ENCODE measurements at regions not wholly inside any gene's neighbourhood (a gene's known extent, or its start where the extent isn't known, plus 50 kb on each side); places are given as distances from the start of the nearest gene placed in this dataset.

- Histone ChIP-seq H3K4me3 (ENCODE audit: extremely low read depth, insufficient read depth, low read length, poor library complexity, severe bottlenecking) (no peak overlapping the region), H3K9me3 (ENCODE audit: control insufficient read depth, low read length) (no peaks in the 10 kb centered on the region), H3K4me1 (ENCODE audit: control insufficient read depth, insufficient read depth, low read length, poor library complexity, severe bottlenecking) (no peaks in the 10 kb centered on the region), H3K27ac (ENCODE audit: low read depth, low read length, severe bottlenecking) (no peak overlapping the region), H3K36me3 (ENCODE audit: control insufficient read depth, insufficient read depth, low read length) (no peaks in the 10 kb centered on the region)
- WGBS, 2 experiments (ENCODE audit: insufficient coverage in 2 of 2), result 76 to 80% methylated on average over 2 of the region's 2 CpGs
These were observed 1160.2 kb upstream of the ADGRL3 start for GRCh38 chr4:60039908-60040307.

GRCh38 chr4:60042231-60042652 is 1157.9 kb upstream of the ADGRL3 start:
- no peaks in the 10 kb centered on the region for H3K4me1 ChIP-seq (ENCODE audit: control insufficient read depth, insufficient read depth, low read length, poor library complexity, severe bottlenecking)
- WGBS, 2 experiments (ENCODE audit: insufficient coverage in 2 of 2), result 91 to 95% methylated on average over 11 to 14 of the region's 15 CpGs

GRCh38 chr4:60042941-60043340 is 1157.2 kb upstream of the ADGRL3 start:
- no CpG with 5 or more reads among the region's 2 CpGs for WGBS, 2 experiments (ENCODE audit: insufficient coverage in 2 of 2)
- H3K9me3 ChIP-seq (ENCODE audit: control insufficient read depth, low read length), result no peaks in the 10 kb centered on the region
- H3K36me3 ChIP-seq (ENCODE audit: control insufficient read depth, insufficient read depth, low read length), result no peaks in the 10 kb centered on the region
- peak overlapping the region; percentile 19 for H3K27ac ChIP-seq (ENCODE audit: low read depth, low read length, severe bottlenecking)
- H3K4me1 ChIP-seq (ENCODE audit: control insufficient read depth, insufficient read depth, low read length, poor library complexity, severe bottlenecking), result no peaks in the 10 kb centered on the region
- no peak overlapping the region for H3K4me3 ChIP-seq (ENCODE audit: extremely low read depth, insufficient read depth, low read length, poor library complexity, severe bottlenecking)

More at GRCh38 chr4:60042231-60042652, 1157.9 kb upstream of the ADGRL3 start:
- no peak overlapping the region for H3K27ac ChIP-seq (ENCODE audit: low read depth, low read length, severe bottlenecking)
- no peak overlapping the region for H3K4me3 ChIP-seq (ENCODE audit: extremely low read depth, insufficient read depth, low read length, poor library complexity, severe bottlenecking)
- no peaks in the 10 kb centered on the region for H3K36me3 ChIP-seq (ENCODE audit: control insufficient read depth, insufficient read depth, low read length)
- H3K9me3 ChIP-seq (ENCODE audit: control insufficient read depth, low read length), result no peaks in the 10 kb centered on the region

- Histone ChIP-seq H3K4me1 (ENCODE audit: control insufficient read depth, insufficient read depth, low read length, poor library complexity, severe bottlenecking) (no peaks in the 10 kb centered on the region), H3K4me3 (ENCODE audit: extremely low read depth, insufficient read depth, low read length, poor library complexity, severe bottlenecking) (no peak overlapping the region), H3K36me3 (ENCODE audit: control insufficient read depth, insufficient read depth, low read length) (no peaks in the 10 kb centered on the region), H3K27ac (ENCODE audit: low read depth, low read length, severe bottlenecking) (no peak overlapping the region), H3K9me3 (ENCODE audit: control insufficient read depth, low read length) (no peaks in the 10 kb centered on the region)
These were observed 1121.1 kb upstream of the ADGRL3 start for GRCh38 chr4:60078984-60079383.

- no peaks in the 10 kb centered on the region for H3K36me3 ChIP-seq (ENCODE audit: control insufficient read depth, insufficient read depth, low read length)
- 80 to 87% methylated on average over 1 to 2 of the region's 2 CpGs for WGBS, 2 experiments (ENCODE audit: insufficient coverage in 2 of 2)
- H3K4me3 ChIP-seq (ENCODE audit: extremely low read depth, insufficient read depth, low read length, poor library complexity, severe bottlenecking), result no peak overlapping the region
- no peaks in the 10 kb centered on the region for H3K9me3 ChIP-seq (ENCODE audit: control insufficient read depth, low read length)
- no peak overlapping the region for H3K27ac ChIP-seq (ENCODE audit: low read depth, low read length, severe bottlenecking)
- H3K4me1 ChIP-seq (ENCODE audit: control insufficient read depth, insufficient read depth, low read length, poor library complexity, severe bottlenecking), result no peaks in the 10 kb centered on the region
These were observed 1118.3 kb upstream of the ADGRL3 start for GRCh38 chr4:60081839-60082238.

GRCh38 chr4:60088807-60089486 is 1111.2 kb upstream of the ADGRL3 start:
- H3K4me1 ChIP-seq (ENCODE audit: control insufficient read depth, insufficient read depth, low read length, poor library complexity, severe bottlenecking), result peaks cover 6% of the 10 kb centered on the region
- H3K27ac ChIP-seq (ENCODE audit: low read depth, low read length, severe bottlenecking), result peak overlapping the region; percentile 10
- H3K9me3 ChIP-seq (ENCODE audit: control insufficient read depth, low read length), result no peaks in the 10 kb centered on the region
- no peaks in the 10 kb centered on the region for H3K36me3 ChIP-seq (ENCODE audit: control insufficient read depth, insufficient read depth, low read length)
- WGBS, 2 experiments (ENCODE audit: insufficient coverage in 2 of 2), result 40 to 43% methylated on average over 2 of the region's 3 CpGs
- no peak overlapping the region for H3K4me3 ChIP-seq (ENCODE audit: extremely low read depth, insufficient read depth, low read length, poor library complexity, severe bottlenecking)

GRCh38 chr4:60089546-60090273 is 1110.4 kb upstream of the ADGRL3 start:
- no peaks in the 10 kb centered on the region for H3K36me3 ChIP-seq (ENCODE audit: control insufficient read depth, insufficient read depth, low read length)
- no peaks in the 10 kb centered on the region for H3K9me3 ChIP-seq (ENCODE audit: control insufficient read depth, low read length)
- peaks cover 6% of the 10 kb centered on the region for H3K4me1 ChIP-seq (ENCODE audit: control insufficient read depth, insufficient read depth, low read length, poor library complexity, severe bottlenecking)
- no CpG with 5 or more reads among the region's 3 CpGs for WGBS, 2 experiments (ENCODE audit: insufficient coverage in 2 of 2)
- peak overlapping the region; percentile 10 for H3K27ac ChIP-seq (ENCODE audit: low read depth, low read length, severe bottlenecking)
- H3K4me3 ChIP-seq (ENCODE audit: extremely low read depth, insufficient read depth, low read length, poor library complexity, severe bottlenecking), result no peak overlapping the region

- Histone ChIP-seq H3K4me1 (ENCODE audit: control insufficient read depth, insufficient read depth, low read length, poor library complexity, severe bottlenecking) (no peaks in the 10 kb centered on the region), H3K36me3 (ENCODE audit: control insufficient read depth, insufficient read depth, low read length) (no peaks in the 10 kb centered on the region), H3K4me3 (ENCODE audit: extremely low read depth, insufficient read depth, low read length, poor library complexity, severe bottlenecking) (no peak overlapping the region), H3K9me3 (ENCODE audit: control insufficient read depth, low read length) (no peaks in the 10 kb centered on the region), H3K27ac (ENCODE audit: low read depth, low read length, severe bottlenecking) (no peak overlapping the region)
- WGBS, 2 experiments (ENCODE audit: insufficient coverage in 2 of 2), result no CpG with 5 or more reads among the region's 1 CpG
These were observed 1103.5 kb upstream of the ADGRL3 start for GRCh38 chr4:60096676-60097075.

GRCh38 chr4:60116592-60116991 is 1083.5 kb upstream of the ADGRL3 start:
- Histone ChIP-seq H3K9me3 (ENCODE audit: control insufficient read depth, low read length) (no peaks in the 10 kb centered on the region), H3K4me1 (ENCODE audit: control insufficient read depth, insufficient read depth, low read length, poor library complexity, severe bottlenecking) (no peaks in the 10 kb centered on the region), H3K4me3 (ENCODE audit: extremely low read depth, insufficient read depth, low read length, poor library complexity, severe bottlenecking) (no peak overlapping the region), H3K36me3 (ENCODE audit: control insufficient read depth, insufficient read depth, low read length) (no peaks in the 10 kb centered on the region), H3K27ac (ENCODE audit: low read depth, low read length, severe bottlenecking) (no peak overlapping the region)
- WGBS, 2 experiments (ENCODE audit: insufficient coverage in 2 of 2), result 80% methylated on average over 1 of the region's 3 CpGs; no CpG with 5 or more reads in 1 of the 2 experiments

GRCh38 chr4:60117726-60118323 is 1082.3 kb upstream of the ADGRL3 start:
- WGBS, 2 experiments (ENCODE audit: insufficient coverage in 2 of 2), result 100% methylated on average over 1 of the region's 3 CpGs; no CpG with 5 or more reads in 1 of the 2 experiments
- Histone ChIP-seq H3K9me3 (ENCODE audit: control insufficient read depth, low read length) (no peaks in the 10 kb centered on the region), H3K4me1 (ENCODE audit: control insufficient read depth, insufficient read depth, low read length, poor library complexity, severe bottlenecking) (no peaks in the 10 kb centered on the region), H3K27ac (ENCODE audit: low read depth, low read length, severe bottlenecking) (no peak overlapping the region), H3K36me3 (ENCODE audit: control insufficient read depth, insufficient read depth, low read length) (no peaks in the 10 kb centered on the region), H3K4me3 (ENCODE audit: extremely low read depth, insufficient read depth, low read length, poor library complexity, severe bottlenecking) (no peak overlapping the region)

GRCh38 chr4:60122820-60123219 is 1077.3 kb upstream of the ADGRL3 start:
- Histone ChIP-seq H3K36me3 (ENCODE audit: control insufficient read depth, insufficient read depth, low read length) (no peaks in the 10 kb centered on the region), H3K27ac (ENCODE audit: low read depth, low read length, severe bottlenecking) (no peak overlapping the region), H3K9me3 (ENCODE audit: control insufficient read depth, low read length) (no peaks in the 10 kb centered on the region), H3K4me1 (ENCODE audit: control insufficient read depth, insufficient read depth, low read length, poor library complexity, severe bottlenecking) (no peaks in the 10 kb centered on the region), H3K4me3 (ENCODE audit: extremely low read depth, insufficient read depth, low read length, poor library complexity, severe bottlenecking) (no peak overlapping the region)
- WGBS, 2 experiments (ENCODE audit: insufficient coverage in 2 of 2), result no CpG with 5 or more reads among the region's 6 CpGs

Data from mesodermal cell (in vitro differentiated cells).